GM19239 (cell line): ENCODE measurements at regions not wholly inside any gene's neighbourhood (a gene's known extent, or its start where the extent isn't known, plus 50 kb on each side); places are given as distances from the start of the nearest gene placed in this dataset.

ENCODE experiments used
- DNase-seq: peaks from one replicate; pipeline ENCODE4 v3.0.0; 2011; ENCODE audit warnings: low spot score; ENCODE audit not compliant: insufficient read length
- FAIRE-seq: peaks from 2 replicates; lab custom pipeline; 2011; peaks lifted over from hg19 to GRCh38; lab: Jason Lieb, UNC

DNA sequence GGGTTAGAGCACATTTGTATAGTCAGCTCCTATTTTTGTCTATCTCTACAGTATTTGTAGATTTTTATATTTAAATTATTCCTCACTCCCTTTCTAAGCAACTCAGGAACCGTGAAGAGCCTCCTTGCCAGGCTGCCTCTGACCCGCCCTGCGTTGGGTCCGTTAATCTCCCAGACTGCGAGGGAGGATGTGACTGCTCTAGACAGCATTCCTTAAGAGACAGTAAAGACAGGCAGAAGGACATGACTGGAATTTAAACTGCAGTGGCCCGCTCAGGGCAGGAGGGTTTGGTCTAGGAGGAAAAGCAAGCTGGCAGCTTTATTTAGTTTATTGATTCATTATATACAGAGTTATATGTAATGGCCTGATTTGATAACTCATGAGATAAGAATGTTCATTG, 413.7 kb downstream of the TMEM135 start:
- DNase-seq = no peak
- FAIRE-seq = no peak

DNA sequence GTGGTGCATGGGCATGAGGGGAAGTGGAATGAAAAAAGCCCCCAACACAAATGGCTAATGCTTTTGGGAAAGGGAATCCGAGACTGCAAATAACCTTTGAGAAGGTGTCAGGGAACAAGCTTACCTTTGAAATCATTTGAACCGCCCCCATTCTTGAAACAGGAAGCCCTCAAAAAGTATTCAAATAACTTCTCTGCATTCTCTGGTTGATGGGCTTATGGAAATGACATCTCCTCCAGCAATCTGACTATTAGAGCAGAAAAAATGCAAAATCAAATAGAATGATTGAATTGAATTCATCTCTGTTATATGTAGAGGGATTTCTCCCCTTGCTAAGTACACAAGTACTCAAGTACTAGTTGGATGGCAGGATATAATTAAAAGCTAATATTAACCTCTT, 409.9 kb downstream of the TMEM135 start:
- DNase-seq (no peak), FAIRE-seq (no peak)

DNA sequence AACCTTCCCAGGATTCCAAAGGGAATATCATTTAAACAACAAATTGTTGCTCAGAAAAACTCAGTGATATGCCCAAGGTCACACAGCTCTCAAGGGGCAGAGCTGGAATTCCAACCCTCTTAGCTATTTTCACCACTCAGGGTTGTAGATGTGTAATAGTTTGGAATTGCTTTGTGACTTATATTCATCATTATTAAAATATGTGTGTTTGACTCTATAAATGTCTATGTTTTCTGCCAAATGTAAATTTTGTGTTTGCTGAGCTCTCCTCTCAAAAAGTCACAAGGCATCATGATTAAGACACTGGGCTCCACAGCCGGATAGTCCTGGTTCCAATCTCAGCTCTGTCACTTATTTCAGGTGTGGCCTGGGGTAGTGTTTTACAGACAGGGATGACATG, 407.3 kb downstream of the TMEM135 start:
- DNase-seq (no peak), FAIRE-seq (no peak)

DNA sequence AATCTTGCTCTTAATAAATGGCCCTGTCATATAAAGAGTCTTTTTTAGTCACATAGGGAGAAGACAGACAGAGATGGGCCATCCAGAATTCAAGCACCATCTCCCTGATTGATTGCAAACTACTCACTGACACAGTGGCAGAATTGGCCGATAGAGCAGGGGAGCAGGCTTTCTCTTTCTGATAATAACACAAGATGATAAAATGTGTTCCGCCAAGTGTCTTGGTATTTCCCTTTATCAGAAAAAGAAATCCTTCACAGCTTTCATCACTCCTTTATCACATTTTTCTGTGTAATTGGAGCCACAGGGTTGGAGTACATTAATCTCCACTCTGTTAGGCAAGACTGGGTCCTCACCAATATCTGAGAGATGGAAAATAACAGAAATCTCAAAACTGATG, 406.0 kb downstream of the TMEM135 start:
- FAIRE-seq (no peak), DNase-seq (no peak)

DNA sequence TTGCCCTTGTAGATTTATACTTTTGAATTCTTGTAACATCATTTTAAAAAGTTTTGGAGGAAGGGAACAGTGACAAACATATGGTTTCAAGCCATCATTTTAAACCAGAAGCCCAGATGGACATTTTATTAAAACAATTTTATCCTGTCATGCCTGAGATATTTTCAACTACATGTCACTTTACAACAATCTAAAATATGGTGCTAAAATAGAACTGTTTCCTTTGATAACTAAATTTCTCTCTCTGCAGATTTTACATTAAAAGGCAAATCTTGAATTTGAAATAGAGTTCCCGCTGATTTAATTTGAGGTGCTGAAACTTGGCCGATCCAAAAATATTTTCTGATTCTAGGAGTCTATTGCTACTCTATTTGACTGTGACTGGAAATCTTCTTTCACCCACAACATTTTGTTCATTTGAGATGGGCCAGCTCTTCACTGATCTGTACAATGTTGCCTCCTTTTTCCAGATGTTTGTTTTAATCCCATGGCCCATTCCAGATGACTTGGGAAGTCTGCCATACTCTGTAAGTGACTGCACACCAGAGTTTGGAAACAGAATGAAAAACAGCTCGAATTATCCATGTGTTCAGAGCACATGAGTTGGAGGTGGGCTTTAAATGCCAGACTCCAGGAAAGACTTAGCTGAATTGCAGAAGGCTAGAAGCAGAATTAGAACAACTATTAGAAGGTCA, 402.5 kb downstream of the TMEM135 start:
- FAIRE-seq (no peak), DNase-seq (no peak)

DNA sequence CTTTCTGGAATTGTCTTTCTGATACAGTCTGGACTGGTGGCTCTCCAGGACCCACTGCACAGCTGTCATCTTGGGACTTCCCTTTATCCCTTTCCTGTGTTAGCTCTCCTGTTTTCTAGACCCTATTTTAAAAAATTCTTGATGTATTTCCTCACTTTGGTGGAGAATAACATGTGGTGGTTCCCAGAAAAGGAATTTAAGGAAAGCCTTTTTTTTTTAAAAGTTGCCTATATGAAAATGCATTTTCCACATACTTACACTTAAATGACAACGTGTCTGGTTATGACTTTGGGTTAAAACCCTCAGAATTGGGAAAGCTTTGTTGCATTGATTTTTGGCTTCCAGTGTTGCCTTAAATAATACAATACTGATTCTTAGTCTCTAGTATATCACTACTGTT, 400.7 kb downstream of the TMEM135 start:
- DNase-seq (no peak), FAIRE-seq (no peak)

DNA sequence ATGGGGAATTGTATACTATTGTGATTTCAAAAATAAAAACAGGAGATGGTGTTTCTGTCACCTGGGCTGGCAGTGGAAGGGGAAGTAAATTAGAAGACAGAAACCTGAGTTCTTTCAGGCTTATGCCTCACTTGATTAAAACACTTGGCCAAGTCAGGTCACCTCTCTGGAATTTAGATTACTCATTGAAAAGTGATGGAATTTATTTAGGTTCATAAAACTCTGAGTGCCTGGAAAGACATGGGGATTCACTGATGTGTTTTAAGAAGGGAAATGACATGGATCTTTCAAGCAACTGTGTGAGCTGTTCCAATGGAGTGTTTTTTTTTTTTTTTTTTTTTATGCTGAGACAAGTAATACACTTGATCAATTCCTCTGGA, 400.1 kb downstream of the TMEM135 start:
- FAIRE-seq = no peak
- DNase-seq = no peak

DNA sequence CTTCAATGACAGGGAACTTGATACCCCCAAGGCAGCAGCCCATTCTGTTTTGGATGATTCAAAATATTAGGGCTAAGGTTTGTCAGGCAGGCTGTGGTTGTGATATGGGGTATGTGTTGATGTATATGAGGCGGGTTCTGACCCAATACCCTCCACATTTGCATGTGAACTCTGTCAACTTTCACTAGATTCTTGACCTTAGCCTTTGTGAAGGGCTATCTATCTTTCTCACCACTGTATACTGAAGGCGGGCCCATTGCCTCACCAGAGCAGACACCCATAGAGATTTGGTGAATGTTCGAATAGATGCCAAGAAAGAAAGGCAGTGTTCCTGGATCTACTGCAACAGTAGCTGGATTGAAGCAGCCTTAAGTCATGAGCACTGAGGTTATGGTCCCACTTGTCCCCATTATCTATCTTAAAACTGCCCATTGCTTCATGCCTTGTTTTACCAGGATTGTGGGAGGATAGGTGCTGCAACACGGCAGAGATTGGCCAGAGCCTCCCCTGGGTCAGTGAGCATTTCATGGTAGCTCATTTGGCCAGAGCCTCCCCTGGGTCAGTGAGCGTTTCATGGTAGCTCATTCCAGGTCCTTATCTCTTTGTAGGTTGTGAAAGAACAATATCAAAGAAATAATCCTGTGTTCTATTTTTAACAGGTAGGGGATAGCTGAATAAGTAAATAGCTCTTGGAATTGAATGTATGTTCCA, 399.6 kb downstream of the TMEM135 start:
- FAIRE-seq (no peak), DNase-seq (no peak)

DNA sequence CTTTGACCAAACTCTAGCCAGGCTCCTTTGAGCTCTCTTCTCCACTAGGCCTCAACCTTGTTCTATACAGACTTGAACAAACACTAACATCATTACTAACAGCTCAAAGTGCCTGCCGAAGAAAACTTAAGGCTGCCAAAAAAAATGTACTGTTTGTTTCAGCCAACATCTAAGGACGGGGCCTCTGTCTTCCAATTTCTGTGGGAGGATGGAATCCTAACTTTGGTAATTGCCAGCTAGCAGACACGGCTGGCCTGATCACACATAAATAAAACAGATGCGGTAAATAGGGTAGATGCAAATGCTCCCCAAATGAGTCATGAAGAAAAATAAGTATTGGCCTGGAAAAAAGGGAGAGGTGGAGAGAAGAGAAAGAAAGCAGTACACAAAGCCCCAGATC, 394.3 kb downstream of the TMEM135 start:
- DNase-seq = no peak
- no peak for FAIRE-seq

DNA sequence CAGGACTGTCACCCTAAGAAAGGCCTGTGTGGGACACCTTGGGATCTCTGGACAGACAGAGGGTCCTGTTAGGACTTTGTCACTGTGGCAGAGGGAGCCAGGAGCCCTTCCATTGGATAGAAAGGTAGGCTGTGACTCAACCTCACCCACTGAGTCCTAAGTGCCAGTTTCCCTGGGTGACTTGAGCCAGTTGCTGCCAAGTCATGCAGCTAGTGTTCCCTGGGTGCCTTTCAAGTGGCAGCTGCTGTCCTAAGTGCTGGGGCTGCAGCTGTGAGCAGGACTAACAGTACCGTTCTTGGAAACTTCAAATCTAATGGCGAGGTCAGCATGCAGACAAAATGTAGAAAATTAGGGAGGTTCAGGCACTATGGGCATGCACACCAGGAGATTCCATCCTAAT, 393.7 kb downstream of the TMEM135 start:
- DNase-seq (no peak), FAIRE-seq (no peak)

DNA sequence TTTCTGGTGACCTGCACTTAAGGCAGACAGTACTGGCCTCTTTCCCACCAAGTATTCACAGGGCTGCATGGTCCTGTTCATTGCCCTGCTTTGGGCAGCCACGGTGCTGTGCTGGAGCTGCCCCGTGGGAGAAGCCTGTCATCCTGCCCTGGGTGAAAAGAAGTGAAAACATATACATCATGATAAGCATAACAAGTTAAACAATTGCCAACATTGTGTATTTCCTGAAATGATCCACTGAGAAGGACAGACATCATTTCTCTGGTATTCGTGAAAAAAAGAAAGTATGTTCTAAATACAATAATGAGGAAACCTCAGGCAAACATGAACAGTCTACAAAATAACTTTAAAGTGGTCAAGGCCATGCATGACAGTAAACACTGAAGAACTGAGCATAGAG, 393.1 kb downstream of the TMEM135 start:
- DNase-seq (no peak), FAIRE-seq (no peak)

DNA sequence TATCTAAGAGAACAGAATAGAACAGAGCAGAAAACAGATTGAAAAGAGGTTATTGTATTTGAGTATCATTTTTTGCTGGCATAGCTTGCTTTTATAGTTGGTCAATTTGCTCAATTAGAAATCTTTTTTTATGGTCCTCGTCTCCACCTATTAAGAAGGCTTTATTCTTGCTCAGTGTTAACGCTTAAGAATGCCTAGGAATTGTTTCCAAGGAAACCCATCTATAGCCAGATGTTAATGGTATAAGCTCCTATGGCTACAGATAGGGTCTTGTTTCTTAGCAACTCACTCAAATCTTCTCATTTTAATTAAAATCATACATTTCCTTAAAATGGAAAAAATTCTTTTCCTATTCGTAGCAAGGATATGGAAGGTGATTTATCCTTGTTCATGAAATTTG, 392.3 kb downstream of the TMEM135 start:
- FAIRE-seq = no peak

DNA sequence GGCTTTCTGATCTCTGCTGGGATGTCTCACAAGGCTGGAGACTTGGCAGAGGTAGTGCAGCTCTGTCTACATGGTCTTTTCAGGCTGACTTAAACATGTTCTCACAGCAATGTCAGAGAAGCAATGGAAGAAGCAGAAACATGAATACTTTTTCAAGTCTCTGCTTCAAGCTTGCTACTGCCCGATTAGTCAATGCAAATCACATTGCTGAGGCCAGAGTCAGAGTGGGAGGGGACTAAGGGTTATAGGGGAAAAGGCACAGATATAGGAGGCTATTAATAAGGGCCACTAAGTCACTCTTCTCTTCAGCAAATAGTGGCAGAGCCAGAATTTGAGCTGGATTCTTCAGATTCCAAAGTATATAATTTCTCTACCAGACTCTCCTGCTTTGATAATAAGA, 390.5 kb downstream of the TMEM135 start:
- FAIRE-seq (no peak), DNase-seq (no peak)

More for the DNA sequence above, 392.3 kb downstream of the TMEM135 start:
- no peak for DNase-seq

DNA sequence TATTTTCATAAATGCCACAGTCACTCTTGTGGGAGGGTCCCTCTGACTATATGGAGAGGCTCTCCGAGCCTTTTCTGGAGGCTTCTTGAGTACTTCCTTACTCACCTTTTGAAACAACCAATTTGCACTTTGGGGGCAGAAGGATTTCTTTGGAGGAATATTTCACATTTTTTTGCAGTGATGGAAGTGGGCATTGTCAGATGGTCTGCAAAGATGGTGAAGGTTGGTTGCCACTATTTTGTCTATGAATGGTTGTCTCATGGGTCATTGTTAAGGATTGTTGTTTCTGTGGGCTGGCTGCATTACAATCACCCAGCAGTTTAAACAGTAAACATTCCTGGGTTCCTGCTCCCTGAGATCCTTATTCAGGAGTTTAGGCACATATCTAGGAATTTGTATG, 388.2 kb downstream of the TMEM135 start:
- FAIRE-seq (no peak), DNase-seq (no peak)

DNA sequence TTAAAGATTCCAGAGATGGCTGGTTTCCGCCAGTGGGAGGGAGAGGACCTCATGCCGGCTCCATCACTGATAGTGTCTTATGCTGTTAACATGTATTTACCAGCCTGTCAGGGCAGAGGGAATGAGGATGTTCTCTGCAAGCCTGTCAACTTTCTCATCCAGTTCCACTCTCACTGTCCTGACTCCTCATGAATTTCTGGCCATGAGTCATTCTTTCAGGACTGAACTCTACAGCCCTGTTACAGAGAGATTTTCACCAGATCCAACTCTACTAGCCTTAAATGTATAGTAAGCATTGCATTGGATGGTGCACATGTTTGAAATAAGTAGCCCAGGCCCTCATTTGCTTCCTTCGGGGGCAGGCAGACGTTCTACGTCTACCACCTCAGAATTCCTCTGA, 387.7 kb downstream of the TMEM135 start:
- FAIRE-seq (no peak), DNase-seq (no peak)

DNA sequence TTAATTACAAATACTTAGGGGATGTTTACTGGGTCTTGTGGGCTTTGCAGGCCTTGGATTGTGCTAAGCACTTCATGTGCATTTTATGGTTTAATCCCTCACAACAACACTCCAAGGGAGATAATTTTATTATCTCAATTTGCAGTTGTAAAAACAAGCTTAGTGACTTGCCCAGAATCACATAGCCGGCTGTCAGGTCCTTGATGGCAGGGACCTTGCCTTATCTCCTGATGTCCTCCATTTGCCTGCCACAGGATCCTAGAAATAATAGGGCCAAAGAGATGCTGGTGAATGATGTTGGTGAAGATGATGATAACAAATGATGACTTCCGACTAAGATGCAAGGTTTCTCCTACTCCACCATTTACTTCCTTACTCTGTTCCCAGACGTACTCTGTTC, 385.4 kb downstream of the TMEM135 start:
- DNase-seq = no peak
- FAIRE-seq = no peak

DNA sequence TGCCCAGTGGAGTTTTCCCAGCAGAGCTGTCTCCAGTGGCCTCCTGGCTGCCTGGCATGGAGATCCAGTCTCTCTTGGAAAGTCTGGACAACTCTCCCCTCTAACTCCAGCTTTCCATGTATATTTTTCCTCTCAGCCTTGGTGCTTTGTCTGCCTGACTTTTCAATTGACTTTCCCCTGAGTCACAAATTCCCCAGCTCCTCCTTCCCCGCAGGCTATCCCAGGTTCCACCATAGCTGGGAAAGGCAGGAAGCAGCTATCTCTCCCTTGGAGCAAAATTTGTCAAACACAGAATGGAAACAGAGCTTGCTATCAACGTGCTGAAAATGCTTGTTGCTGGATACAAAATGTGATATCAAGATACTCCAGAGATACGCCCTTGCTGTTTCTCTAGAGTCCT, 384.8 kb downstream of the TMEM135 start:
- DNase-seq (no peak), FAIRE-seq (no peak)

DNA sequence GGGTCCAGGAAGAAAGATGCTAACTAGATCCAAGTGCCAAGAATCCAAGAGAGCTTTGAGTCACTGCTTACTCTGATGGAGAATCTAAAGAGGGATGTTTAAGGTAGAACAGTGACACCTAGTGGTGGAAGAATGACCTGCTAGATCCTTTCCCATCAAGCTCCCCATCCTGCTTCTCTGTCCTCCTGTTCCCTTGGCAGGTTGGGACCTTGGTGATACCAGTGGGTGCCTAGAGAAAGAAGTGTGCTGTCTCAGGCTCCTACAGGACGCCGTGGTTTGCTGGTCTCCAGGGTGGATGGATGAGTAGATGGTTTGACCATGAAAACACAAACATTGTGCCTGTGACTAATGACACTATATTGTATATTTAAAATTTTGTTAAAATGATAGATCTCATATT, 383.7 kb downstream of the TMEM135 start:
- peak; percentile 29 for DNase-seq

DNA sequence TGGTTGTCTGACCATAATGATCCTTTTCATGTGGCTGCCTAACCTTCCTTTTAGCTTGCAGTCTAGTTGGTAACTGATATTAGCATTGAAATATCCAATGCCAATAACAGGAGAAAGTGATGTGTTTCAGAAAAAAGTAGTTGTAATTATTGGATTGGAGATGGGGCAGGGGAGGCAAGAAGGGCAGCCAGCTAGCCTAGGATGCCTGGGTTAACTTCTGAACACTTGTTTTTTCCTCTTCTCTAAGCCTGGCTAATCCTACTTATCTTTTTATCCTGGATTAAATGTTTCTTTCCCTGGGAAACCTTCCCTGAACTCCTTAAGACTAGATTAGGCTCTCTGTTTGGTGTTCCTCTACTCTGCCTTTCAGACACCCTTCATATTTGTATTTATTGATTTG, 380.2 kb downstream of the TMEM135 start:
- no peak for DNase-seq
- no peak for FAIRE-seq

More for the DNA sequence above, 383.7 kb downstream of the TMEM135 start:
- FAIRE-seq = peak; percentile 84

DNA sequence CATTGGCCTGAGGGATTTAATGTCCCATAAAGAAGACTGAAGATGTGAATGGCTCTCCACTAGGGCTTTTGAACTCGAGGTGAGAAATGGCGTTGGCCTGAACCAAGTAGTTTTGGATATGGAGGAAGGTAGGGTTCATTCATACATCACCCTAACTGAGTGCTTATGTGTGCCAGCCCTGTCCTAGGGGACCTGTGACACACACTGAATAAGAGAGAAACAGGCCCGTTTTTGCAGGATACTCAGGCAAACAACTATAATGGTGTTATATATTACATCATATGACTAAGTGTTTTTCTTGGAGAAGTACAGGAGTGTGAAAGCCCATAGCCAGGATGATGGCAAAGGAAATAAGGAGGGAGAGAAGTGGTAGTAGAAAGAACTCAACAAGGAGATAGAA, 368.1 kb downstream of the TMEM135 start:
- FAIRE-seq = no peak
- no peak for DNase-seq

DNA sequence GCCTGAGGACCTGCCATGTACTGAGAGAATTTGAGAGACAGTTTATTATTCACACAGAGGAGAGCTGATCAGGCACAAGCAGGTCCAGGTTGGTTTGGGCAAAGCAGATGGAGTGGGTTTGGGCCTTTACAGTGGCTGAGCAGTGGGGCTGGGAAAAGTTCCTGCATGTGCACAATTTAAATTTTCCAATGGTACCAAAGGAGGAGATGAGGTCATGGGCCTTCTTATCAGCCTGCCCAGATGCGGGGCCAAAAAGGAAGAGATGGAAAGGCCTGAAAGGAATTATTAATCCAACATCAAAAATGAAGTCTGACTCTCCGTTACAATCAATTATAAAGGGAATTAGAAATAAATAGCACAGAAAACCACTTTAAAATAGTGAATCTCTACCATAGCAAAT, 367.6 kb downstream of the TMEM135 start:
- FAIRE-seq (no peak), DNase-seq (no peak)

DNA sequence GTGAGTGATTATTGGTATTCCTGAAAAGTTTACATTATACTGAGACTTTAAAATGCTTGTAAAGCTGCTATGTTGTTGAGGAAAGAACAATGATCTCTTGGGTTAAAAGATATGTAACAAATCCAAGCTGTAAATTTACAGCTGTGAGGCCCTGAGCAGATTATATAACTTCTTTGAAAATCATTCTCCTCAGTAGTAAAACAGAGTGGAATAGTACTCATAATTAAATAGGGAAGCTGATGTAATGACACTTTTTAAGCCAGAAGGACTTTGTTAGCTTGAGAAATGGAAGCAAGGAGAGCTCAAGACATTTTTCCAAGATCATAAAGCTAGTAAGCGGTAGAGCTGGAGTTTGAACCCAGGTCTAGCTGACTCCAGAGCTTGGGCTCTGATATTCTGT, 363.9 kb downstream of the TMEM135 start:
- no peak for DNase-seq
- FAIRE-seq = no peak
